SK-N-SH (cell line): ENCODE measurements at regions not wholly inside any gene's neighbourhood (a gene's known extent, or its start where the extent isn't known, plus 50 kb on each side); places are given as distances from the start of the nearest gene placed in this dataset.

Experiments used
- CTCF ChIA-PET: fragments of 300-600, 350-600 bp; formaldehyde crosslinking; extraction: SDS; loops from one replicate; lab custom pipeline; 2021; lab: Yijun Ruan, JAX
- POLR2A ChIA-PET: fragments of 350-600 bp; sonication (Branson Sonifier 250); formaldehyde crosslinking; extraction: SDS; loops from one replicate; lab custom pipeline; 2020; ENCODE audit warnings: antibody characterized with exemption, inconsistent platforms; lab: Yijun Ruan, JAX
- DNase-seq: peaks from one replicate; pipeline ENCODE4 v3.0.0; 2012
- H2AFZ ChIP-seq: fragments of 200-600 bp; sonication (generic); 2 replicates; pipeline ENCODE4 v1.8.1; 2016; ENCODE audit warnings: antibody characterized with exemption, mild to moderate bottlenecking, low read depth
- H3F3A ChIP-seq: fragments of 200-600 bp; sonication (generic); replicated peaks from 2 replicates; pipeline ENCODE3; 2016; ENCODE audit warnings: antibody characterized with exemption, mild to moderate bottlenecking; ENCODE audit not compliant: insufficient read depth
- H3K27ac ChIP-seq, 2 experiments: fragments of 200-500 bp in 1 of 2; fragments of 200-600 bp in 1 of 2; sonication (Bioruptor generic) in 1 of 2; sonication (generic), shearing (Covaris generic) in 1 of 2; 2 replicates each; pipeline versions ENCODE4 v1.5.1 to v1.6.1; 2014 to 2016; ENCODE audit warnings: low read depth in 2 of 2, inconsistent platforms in 1 of 2, low read length in 1 of 2, mild to moderate bottlenecking in 1 of 2, mixed read lengths in 1 of 2
- H3K27me3 ChIP-seq: fragments of 200-600 bp; sonication (generic), shearing (Covaris generic); 2 replicates; pipeline ENCODE4 v1.6.1; 2016; ENCODE audit warnings: mixed run types; ENCODE audit not compliant: insufficient read depth
- H3K36me3 ChIP-seq, 2 experiments: fragments of 200-500 bp in 1 of 2; fragments of 200-600 bp in 1 of 2; sonication (Bioruptor generic) in 1 of 2; sonication (generic) in 1 of 2; replicated peaks in 1 of 2; 2 replicates each; pipeline versions ENCODE3 to v1.5.1; 2014 to 2016; ENCODE audit warnings: low read length in 1 of 2, mild to moderate bottlenecking in 1 of 2; ENCODE audit not compliant: insufficient read depth in 2 of 2, control insufficient read depth in 1 of 2
- H3K4me1 ChIP-seq, 2 experiments: fragments of 200-500 bp in 1 of 2; fragments of 200-600 bp in 1 of 2; sonication (Bioruptor generic) in 1 of 2; sonication (generic), shearing (Covaris generic) in 1 of 2; 2 replicates each; pipeline versions ENCODE4 v1.5.1 to v1.6.1; 2014 to 2016; ENCODE audit warnings: low read depth in 1 of 2, low read length in 1 of 2, mixed run types in 1 of 2; ENCODE audit not compliant: insufficient read depth in 2 of 2, control insufficient read depth in 1 of 2
- H3K4me2 ChIP-seq: fragments of 200-600 bp; sonication (generic), shearing (Covaris generic); 2 replicates; pipeline ENCODE4 v1.6.1; 2017; ENCODE audit warnings: mixed run types
- H3K4me3 ChIP-seq, 2 experiments: fragments of 200-500 bp in 1 of 2; fragments of 200-600 bp in 1 of 2; sonication (Bioruptor generic) in 1 of 2; sonication (generic), shearing (Covaris generic) in 1 of 2; 2 replicates each; pipeline versions ENCODE4 v1.5.1 to v1.8.1; 2014 to 2016; ENCODE audit warnings: low read depth in 2 of 2, inconsistent platforms in 1 of 2, low read length in 1 of 2, mild to moderate bottlenecking in 1 of 2, mixed read lengths in 1 of 2, moderate library complexity in 1 of 2
- H3K79me2 ChIP-seq: fragments of 200-600 bp; sonication (generic); 2 replicates; pipeline ENCODE4 v1.8.1; 2017; ENCODE audit warnings: mild to moderate bottlenecking; ENCODE audit not compliant: insufficient read depth
- H3K9ac ChIP-seq: fragments of 200-600 bp; sonication (generic); 2 replicates; pipeline ENCODE4 v1.6.1; 2017; ENCODE audit warnings: mixed run types
- H3K9me2 ChIP-seq: fragments of 200-600 bp; sonication (generic); 2 replicates; pipeline ENCODE4 v1.6.1; 2017; ENCODE audit warnings: mixed run types
- H3K9me3 ChIP-seq: fragments of 200-600 bp; sonication (generic); 2 replicates; pipeline ENCODE4 v1.6.1; 2017; ENCODE audit warnings: mixed run types, mild to moderate bottlenecking, moderate library complexity
- H4K20me1 ChIP-seq: fragments of 200-600 bp; sonication (generic); 2 replicates; pipeline ENCODE4 v1.6.1; 2017; ENCODE audit warnings: mild to moderate bottlenecking, mixed run types; ENCODE audit not compliant: insufficient read depth
- EP300 ChIP-seq, 2 experiments: IDR thresholded peaks; 2 replicates each; pipeline versions ENCODE4 v1.4.0 to v1.6.1; 2012; ENCODE audit warnings: borderline replicate concordance in 1 of 2, low read depth in 1 of 2, low read length in 1 of 2
- EZH2phosphoT487 ChIP-seq: fragments of 200-600 bp; sonication (generic); IDR thresholded peaks from 2 replicates; pipeline ENCODE4 v1.6.1; 2017; ENCODE audit warnings: low read depth, mixed run types, mild to moderate bottlenecking, antibody characterized with exemption, moderate library complexity, borderline replicate concordance
- FOSL2 ChIP-seq: IDR thresholded peaks from 2 replicates; pipeline ENCODE4 v1.4.0; 2012; ENCODE audit warnings: low read depth, mild to moderate bottlenecking, moderate library complexity, borderline replicate concordance
- FOXJ3 ChIP-seq: sonication (generic); formaldehyde crosslinking; IDR thresholded peaks from 2 replicates; pipeline ENCODE4 v1.5.1; 2020; ENCODE audit warnings: mild to moderate bottlenecking, missing genetic modification reagents
- FOXM1 ChIP-seq: IDR thresholded peaks from 2 replicates; pipeline ENCODE4 v1.4.0; 2012; ENCODE audit warnings: low read depth, mild to moderate bottlenecking
- GATA2 ChIP-seq: sonication (generic); formaldehyde crosslinking; IDR thresholded peaks from 2 replicates; pipeline ENCODE4 v1.5.0; 2020; ENCODE audit warnings: mild to moderate bottlenecking, missing genetic modification reagents
- JUND ChIP-seq: IDR thresholded peaks from 2 replicates; pipeline ENCODE4 v1.4.0; 2012
- MXI1 ChIP-seq: IDR thresholded peaks from 2 replicates; pipeline ENCODE4 v1.6.1; 2012; ENCODE audit warnings: mild to moderate bottlenecking, low read depth, low read length, improper control_type of control experiment
- RAD21 ChIP-seq: IDR thresholded peaks from 2 replicates; pipeline ENCODE4 v1.6.1; 2012; ENCODE audit warnings: mild to moderate bottlenecking, low read length
- RFX5 ChIP-seq: IDR thresholded peaks from 2 replicates; pipeline ENCODE4 v1.6.1; 2012; ENCODE audit warnings: mild to moderate bottlenecking, improper control_type of control experiment, low read length
- TAF1 ChIP-seq: IDR thresholded peaks from 2 replicates; pipeline ENCODE4 v1.6.1; 2012; ENCODE audit warnings: low read depth, mild to moderate bottlenecking, low read length, moderate library complexity, borderline replicate concordance
- TCF12 ChIP-seq: IDR thresholded peaks from 2 replicates; pipeline ENCODE4 v1.4.0; 2012
- USF2 ChIP-seq: fragments of 150-350 bp; IDR thresholded peaks from 2 replicates; pipeline ENCODE4 v1.6.1; 2017; ENCODE audit warnings: antibody characterized with exemption, low read length, low read depth, borderline replicate concordance
- WGBS: methylation state at CpG from one replicate; pipeline ENCODE4 v1.1.6; 2017; ENCODE audit warnings: low lambda C conversion rate; 5-methylcytosine and 5-hydroxymethylcytosine counted together
- TF ChIP-seq, protein P1 (sequence below): IDR thresholded peaks from 2 replicates; pipeline ENCODE4 v1.4.0; 2012; ENCODE audit warnings: low read depth, borderline replicate concordance

DNA sequence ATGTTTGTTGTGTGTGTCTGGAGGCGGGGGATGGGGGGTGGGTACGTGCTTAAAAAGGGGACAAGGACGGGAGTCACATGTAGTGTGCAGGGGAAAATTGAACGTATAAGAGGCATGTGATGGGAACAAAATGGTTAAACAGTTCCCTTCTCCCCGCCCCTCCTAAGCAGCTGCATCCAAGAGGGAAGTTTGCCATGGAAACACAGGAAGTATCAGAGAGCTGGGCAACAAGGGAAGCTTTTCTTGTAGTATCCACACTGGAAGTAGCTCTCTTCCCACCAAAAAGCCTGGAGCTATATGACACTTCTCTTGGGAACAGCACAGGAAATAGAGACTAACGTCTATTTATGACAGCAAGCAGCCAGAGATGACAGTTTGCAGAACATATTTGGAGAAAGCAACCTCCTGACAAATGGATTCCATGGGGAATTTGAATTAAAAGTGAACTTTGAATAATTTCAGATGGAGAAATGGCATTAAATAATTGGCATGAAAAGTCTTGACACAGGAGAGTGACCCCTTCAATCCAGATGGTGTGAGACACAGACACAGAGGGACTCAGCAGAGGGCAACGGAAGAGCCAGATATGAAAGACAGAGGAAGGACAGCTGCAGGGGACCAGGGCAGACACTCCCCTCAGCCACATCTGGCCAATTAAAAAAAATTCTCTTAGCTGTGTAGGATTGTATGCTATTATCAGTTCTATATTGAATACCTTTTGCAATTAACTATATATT, 294.2 kb upstream of the TBL1XR1 start:
- peak overlapping the region in 1 of 2 experiments; percentile 86; a peak in 3 of 4 replicates for H3K27ac ChIP-seq
- no peaks in the 10 kb centered on the region for H3K9me2 ChIP-seq
- no peak overlapping the region for H3K4me2 ChIP-seq
- no peaks in the 10 kb centered on the region for H3K27me3 ChIP-seq
- DNase-seq, result peak; percentile 55
- peaks cover 4 to 18% of the 10 kb centered on the region in 2 experiments; a peak in 3 of 4 replicates for H3K4me1 ChIP-seq
- H3K9ac ChIP-seq, result no peak overlapping the region
- no peaks in the 10 kb centered on the region for H3F3A ChIP-seq
- TF ChIP-seq EZH2phosphoT487 (no peak), FOXJ3 (CRISPR knock-in tag) (no peak), TAF1 (no peak), FOSL2 (no peak), MXI1 (no peak; the same call in 1 of the 2 replicates), USF2 (no peak), RFX5 (no peak), GATA2 (CRISPR knock-in tag) (no peak), FOXM1 (no peak)
- TF ChIP-seq, protein P1, sequence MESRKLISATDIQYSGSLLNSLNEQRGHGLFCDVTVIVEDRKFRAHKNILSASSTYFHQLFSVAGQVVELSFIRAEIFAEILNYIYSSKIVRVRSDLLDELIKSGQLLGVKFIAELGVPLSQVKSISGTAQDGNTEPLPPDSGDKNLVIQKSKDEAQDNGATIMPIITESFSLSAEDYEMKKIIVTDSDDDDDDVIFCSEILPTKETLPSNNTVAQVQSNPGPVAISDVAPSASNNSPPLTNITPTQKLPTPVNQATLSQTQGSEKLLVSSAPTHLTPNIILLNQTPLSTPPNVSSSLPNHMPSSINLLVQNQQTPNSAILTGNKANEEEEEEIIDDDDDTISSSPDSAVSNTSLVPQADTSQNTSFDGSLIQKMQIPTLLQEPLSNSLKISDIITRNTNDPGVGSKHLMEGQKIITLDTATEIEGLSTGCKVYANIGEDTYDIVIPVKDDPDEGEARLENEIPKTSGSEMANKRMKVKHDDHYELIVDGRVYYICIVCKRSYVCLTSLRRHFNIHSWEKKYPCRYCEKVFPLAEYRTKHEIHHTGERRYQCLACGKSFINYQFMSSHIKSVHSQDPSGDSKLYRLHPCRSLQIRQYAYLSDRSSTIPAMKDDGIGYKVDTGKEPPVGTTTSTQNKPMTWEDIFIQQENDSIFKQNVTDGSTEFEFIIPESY, result no peak
- TF ChIP-seq, all 33 proteins: peak for 0
- Histone ChIP-seq H2AFZ (no peak overlapping the region), H3K4me3 (no peak overlapping the region), H3K9me3 (no peaks in the 10 kb centered on the region), H3K79me2 (no peaks in the 10 kb centered on the region), H4K20me1 (no peaks in the 10 kb centered on the region), H3K36me3 (no peaks in the 10 kb centered on the region)
- WGBS, result 50% methylated on average over 7 of the region's 7 CpGs
- CTCF ChIA-PET, result no interaction called here
- POLR2A ChIA-PET, result interaction anchor here (0.6 to 0.8 kb wide), 2 partner anchors 18 to 286 kb away, joined by 3 read pairs; no protein-coding TSS in a partner anchor

- H3K36me3 ChIP-seq, result no peaks in the 10 kb centered on the region
- H3K9me2 ChIP-seq, result no peaks in the 10 kb centered on the region
- H3K4me1 ChIP-seq, result peaks cover 4 to 18% of the 10 kb centered on the region in 2 experiments; a peak in 3 of 4 replicates
- H2AFZ ChIP-seq, result no peak overlapping the region
- ChIA-PET POLR2A (no interaction called here), CTCF (no interaction called here)
- H3K27ac ChIP-seq, result no peak overlapping the region
- no peak overlapping the region for H3K4me3 ChIP-seq
- H3K4me2 ChIP-seq, result no peak overlapping the region
- DNase-seq, result no peak
- H3K79me2 ChIP-seq, result no peaks in the 10 kb centered on the region
- no peaks in the 10 kb centered on the region for H3K9me3 ChIP-seq
- WGBS, result 92% methylated on average over 2 of the region's 2 CpGs
- TF ChIP-seq TCF12 (no peak), FOXJ3 (CRISPR knock-in tag) (no peak), JUND (no peak), RAD21 (no peak), EP300 (IDR thresholded peaks at IDR 0.05; ENCODE audit: borderline replicate concordance in 1 of 2, low read depth in 1 of 2, low read length in 1 of 2) (no peak)
- TF ChIP-seq, protein P1, result no peak
- no peaks in the 10 kb centered on the region for H3F3A ChIP-seq
- no peaks in the 10 kb centered on the region for H3K27me3 ChIP-seq
- H4K20me1 ChIP-seq, result no peaks in the 10 kb centered on the region
- H3K9ac ChIP-seq, result no peak overlapping the region
Measured at GRCh38 chr3:177493091-177493490, 295.8 kb upstream of the TBL1XR1 start.
